CD4-positive, alpha-beta T cell treated with Interleukin-4 for 4 hours (primary cell): ENCODE measurements at regions not wholly inside any gene's neighbourhood (a gene's known extent, or its start where the extent isn't known, plus 50 kb on each side); places are given as distances from the start of the nearest gene placed in this dataset.

Experiments
- DNase-seq: peaks from one replicate; pipeline ENCODE4 v3.0.0-alpha.2; 2020

DNA sequence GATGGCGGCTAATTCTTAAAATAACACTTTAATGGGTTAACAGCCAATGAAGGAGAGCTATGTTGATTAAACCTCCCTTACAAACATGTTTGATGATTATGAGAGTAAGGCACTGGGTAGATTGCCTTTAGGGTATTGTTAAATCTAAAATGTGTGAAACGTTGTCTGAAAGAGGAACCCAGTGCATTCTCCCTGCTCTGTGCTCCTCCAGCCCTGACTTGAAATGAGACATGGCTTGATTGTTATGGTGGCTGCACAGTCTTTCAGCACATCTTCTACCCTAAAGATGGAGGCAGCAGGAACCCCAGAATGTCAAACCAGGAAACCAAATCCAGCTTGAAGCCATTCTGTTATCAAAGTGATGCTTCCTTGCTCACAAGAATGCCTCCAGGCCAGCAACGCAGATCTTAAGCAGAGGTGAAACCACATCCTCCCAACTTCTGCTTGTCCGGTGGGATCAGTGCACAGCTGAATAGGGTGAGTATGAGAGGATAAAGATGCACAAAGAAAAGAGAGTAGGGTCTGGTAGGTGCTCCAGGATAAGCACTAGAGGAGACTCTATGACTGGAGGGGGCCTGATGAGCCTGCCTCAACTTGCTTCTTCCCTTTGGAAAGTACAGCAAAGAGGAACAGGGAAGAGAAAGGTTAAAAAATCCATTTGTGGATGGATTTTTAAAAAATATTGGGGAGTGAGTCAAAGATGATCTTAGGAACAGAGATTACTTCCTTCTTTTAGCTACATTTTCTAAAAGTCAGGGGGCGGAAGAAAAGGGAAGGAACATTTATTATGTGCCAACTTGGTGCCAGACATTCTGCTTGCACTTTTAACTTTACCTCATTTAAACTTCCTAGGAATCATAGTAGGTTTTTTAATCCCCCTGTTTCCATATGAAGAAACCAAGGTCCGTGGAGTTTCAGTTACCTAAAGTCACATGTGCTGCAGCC, 523.0 kb downstream of the TXNL1 start:
- no peak for DNase-seq

DNA sequence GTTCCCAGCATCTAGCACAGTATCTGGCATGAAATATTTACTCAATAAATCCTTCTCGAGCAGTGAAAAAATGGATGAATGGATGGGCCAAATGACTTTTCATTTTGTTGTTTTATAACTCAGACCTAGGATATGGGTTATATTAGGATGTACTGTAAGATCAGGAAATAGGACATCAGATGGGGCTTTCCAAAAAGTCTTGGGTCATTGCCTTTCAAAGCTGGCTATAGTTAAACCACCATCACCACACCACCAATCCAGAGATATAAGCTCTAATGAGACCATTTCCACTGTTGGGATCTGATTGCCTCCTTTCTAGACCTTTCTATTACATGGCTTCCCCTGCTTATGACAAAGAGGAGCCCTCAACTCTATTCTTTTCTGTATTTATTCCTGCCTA, 525.0 kb upstream of the TCF4 start:
- DNase-seq = no peak

DNA sequence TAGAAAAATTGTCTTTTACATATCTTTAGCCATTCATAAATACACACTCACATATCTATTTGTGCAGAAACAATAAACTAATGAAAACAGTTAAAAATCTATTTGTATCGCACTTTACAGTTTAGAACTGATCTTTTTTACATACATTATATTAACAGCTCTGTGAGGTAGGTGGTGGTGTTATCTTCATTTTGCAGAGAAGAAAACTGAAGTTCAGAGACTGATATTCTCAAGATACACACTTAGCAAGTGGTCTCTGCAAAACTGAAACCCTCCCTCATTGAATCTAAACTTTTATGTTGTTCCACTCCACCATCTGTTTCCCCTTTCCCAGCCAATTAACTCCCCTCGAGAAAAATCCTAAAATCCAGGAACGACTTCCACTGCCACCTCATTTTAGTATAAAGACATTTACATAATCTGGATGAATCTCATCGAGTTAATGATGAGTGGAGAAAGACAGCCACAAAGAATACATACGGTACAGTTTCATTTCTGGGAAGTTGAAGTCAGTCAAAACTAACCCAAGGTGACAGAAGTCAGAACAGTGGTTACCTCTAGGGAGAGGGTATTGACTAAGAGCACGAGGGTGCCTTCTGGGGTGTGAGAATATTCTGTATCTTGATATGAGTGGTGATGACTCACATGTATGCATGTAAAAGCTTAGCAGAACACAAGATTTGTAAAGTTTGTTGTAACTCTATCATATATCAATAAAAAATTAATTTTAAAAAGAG, 524.2 kb upstream of the TCF4 start:
- DNase-seq = no peak

DNA sequence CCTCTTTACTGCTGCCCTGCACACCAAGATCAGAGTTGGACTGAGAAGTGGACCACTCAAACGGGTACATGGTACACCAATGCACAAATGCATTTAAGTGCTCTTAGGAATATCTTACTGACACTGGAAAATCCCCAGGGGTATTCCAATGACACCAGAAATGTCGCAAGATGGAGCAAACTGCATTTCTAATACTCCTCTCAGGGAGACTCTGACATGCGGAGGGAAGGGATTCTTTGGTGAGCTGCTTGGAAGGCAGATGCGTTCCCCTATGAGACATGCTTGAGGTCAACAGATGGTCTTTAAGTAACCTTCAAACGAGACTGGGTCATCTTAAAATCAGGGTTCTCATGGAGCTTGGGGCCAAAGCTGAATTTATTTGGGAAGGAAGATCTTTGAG, 521.8 kb upstream of the TCF4 start:
- DNase-seq = no peak

DNA sequence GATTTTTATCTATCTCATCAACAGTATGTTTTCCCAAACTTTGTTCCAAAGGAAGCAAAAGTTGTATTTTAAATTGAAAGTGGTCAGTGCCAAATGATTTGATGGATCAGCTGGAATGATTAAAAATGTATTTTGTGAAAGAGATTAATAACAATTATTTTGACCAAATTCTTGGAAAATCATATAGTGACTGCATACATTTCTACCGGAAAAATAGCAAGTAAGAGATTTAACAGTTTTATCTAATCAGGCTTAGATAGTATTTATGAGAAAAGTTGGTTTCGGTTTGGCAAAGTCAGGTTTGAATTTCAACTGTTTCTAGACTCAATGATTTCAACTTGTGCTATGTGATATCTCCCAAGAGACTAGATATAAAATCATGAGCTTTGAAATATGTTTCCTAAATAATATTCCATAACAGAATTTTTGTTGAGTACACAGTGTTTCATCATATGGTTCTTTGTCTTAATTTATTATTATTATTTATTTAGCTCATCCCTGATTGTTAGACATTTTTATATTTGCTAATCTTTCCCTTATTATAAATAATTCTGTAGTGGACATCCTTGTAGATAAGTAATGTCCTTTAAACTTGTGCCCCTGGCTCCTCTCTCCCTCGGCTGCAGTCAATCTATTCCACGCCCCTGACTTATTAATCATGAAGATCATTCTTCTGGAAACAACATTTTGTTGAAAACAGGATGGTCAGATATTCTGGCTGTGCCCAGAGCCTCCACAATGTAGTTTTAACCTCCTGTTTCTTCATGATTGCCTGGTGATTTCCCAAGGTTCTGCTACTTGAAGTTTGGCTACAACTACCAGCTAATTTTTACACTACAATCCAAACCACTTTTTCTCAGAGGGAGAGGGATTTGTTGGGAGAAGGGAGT, 520.7 kb upstream of the TCF4 start:
- DNase-seq = no peak

DNA sequence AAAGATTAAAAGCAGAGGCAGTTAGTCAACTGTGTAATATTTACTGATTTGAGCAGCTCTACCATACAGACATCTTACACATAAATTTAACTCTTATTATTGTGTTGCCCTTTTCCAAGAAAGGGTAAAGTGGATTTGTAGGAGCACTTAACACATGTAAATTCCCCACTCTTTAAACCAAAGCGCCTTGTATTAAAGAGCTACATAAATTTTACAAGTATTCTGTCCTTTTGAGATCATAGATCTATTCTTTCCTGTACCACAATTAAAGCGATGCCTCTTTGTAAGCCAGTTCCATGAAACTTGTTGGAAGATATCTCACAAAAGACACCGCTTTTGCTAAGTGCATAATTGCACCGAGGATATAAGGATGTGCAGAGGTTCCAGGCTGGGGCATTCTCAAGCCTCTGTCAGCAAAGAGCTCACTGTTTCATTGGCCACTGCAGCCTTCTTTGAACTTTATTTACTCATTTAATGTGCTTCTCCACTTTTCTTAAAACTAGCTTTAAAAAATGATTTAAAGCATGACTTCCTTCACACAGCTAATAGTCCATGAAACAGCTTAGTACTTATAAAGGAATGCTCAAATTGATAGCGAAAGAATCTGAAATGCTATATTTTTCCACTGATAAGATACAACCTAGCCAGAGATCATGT, 520.0 kb upstream of the TCF4 start:
- DNase-seq = no peak

DNA sequence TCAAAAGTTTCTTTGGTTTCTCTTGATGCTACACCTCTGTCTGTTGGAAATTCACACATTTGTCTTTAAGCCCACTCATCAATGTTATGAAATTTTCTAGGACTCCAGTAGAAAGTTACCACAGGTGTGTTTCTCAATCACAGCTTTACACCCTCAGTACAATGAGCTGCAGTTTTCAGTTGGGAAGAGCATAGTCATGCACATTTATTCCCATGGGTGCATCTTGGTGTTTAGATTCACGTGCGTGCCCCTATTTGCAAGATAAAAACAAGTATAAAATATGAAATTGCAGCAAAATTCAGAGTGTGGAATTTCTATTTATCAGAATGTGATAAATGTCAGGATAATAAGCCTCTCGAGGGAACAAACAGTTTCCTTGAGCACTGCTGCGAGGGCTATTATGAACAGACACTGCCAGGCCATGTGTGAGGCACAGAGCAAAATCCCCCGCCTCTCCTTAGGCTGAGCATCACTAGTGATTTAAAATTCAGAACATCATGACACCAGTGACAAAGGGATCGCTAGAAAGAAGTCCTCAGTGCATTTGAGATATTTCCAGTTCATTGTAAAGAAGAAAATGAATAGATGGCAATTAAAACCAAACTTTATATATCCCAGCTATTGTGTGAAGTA, 512.2 kb upstream of the TCF4 start:
- no peak for DNase-seq

DNA sequence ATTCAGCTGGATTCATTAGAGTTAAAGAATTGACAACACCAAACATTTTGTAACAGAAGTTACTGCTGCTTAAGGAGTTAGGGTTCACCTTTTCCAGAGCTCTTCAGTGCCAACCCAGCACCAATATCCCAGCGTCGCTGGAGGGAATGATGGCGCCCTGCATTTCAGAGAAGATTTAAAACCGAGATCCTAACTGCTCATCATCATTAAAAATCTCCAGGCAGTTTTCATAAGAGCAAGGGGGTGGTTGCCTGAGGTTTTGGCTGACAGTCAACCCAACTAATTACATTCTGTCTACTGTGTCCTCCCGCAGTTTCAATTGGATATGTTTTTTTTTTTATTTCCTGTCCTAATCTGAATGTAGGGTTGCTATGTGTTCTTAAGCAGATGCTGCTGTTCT, 509.6 kb upstream of the TCF4 start:
- DNase-seq = no peak

DNA sequence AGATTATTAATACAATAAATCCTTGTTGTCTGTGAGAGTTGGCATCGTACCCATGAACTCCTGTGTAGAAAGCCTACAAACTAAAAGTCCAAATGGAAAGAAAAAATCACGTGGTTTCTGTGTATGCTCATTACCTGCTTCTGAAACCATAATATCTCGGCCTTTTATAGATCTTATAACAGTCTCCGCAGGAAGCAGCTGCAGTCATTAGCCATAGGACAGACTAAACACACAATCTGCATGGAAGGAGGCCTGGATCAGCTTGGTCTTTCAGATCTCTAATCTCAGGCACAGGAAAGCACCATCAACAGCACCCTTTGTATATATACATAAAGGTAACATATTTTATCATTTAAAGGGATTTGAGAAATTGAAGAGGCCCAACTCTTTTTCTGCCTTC, 508.9 kb upstream of the TCF4 start:
- no peak for DNase-seq

DNA sequence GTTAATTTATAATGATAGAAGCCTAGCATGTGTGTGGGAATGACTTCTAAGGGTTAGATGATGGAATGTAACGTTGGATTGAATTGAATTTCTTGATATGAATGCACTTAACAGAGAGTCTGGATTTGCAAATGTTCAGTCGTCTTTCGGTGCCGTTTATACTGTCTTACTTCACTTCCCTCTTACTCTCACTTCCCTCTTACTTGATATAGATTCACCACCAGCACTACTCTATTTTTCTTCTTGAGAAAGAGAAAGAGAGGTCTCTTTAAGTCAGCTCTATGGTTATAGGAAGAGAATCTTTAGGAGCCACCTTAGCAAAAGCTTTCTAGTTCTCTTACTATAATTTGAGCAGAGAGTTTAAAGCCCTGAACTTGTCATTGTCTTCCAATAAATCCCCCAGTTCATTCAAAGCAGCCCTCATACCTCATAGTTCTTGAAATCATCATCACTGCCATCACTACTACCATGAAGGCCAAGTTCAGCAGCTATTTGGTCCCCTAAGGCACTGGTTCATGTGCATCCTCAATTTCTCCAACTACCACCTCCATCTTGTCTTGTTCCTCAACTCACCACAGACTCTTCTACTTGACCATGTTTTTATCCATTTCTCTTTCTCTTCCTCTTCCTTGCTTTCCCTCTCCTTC, 501.7 kb upstream of the TCF4 start:
- DNase-seq = no peak

DNA sequence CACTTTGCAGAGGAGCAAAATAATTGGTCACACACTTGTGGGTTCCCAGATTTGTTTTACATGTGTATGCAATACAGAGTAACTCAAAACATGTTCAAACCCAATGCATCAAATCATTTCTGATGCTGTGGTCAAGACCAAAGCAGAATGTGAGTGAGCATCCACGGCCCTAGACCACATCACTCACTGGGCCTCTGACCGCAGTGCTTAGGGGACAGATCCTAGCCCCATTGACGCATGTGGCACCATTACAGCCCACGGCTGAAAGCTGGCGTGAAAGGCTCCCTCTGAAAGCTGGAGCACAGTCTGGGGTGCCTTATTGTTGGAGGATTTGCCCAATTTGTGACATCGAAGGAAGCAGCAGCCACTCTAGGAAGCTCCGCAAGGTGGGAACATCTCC, 498.8 kb upstream of the TCF4 start:
- DNase-seq = no peak

DNA sequence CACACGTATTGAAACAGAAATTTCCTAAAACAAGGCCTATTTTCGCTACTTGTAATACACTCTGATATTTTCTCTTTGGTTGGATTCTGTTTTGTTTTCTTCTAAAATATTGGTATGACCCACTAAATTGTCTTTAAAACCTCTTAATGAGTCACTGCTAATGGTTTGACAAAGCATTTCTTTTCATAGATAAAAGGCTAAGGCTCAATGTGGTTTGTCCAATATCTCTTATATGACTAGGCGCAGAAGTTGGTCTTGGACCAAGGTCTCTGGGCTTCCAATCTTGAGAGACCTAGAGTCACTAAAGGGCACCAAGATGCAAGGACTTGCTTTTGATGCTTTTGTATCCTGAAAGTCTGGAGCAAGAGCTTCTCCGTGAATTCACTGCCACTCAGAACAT, 498.2 kb upstream of the TCF4 start:
- DNase-seq = no peak

DNA sequence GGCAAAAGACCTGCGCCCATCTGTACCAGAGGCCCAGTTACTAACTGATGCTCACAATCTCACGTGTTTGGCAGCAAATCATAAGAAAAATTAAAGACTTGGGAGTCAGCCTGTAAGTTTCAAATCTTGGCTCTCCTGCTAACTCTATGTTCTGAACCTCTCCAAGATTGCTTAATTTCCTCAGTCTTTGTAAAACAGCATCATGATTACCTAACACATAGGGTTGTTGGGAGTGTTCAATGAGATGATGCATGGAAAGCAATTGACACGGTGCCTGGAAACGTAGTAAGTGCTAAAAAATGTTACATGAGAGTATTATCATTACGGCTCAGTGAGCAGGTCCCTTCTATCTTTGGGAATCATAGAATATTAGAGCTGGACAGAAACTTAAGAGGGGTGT, 497.6 kb upstream of the TCF4 start:
- no peak for DNase-seq

DNA sequence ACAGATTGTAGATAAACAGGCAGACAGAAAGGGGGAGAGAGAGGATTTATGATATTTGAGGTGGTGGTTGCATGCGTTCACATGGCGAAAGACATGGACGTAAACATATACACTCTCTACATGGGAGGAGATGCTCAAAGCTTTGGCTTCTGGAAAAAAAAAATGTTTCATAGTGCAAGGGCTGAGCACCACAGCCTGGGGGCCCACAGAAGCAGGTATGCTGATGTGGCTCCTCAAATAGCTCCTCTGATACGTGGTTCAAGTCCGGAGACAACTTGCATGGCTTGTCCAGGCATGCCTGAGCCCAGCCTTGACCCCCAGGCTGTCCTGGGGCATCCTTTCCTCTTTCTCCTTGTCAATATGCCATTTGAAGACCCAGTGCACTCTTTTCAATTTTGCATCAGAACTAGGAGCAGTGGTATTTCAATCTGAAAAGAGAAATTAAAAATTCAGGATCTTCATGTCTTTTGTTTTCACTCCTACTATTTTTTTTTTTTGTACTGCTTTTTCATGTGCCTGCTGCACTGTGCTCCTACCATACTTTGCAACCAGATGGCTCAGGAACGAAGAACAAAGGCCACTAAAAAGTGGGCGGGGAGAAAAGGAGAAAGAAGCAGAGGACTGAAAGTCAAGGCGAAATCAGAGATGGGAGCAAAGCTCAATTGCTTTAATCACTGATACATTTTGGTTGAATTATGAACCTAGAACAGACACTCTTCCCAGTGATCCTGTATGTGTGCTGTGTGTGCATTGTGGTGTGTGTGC, 495.7 kb upstream of the TCF4 start:
- no peak for DNase-seq

DNA sequence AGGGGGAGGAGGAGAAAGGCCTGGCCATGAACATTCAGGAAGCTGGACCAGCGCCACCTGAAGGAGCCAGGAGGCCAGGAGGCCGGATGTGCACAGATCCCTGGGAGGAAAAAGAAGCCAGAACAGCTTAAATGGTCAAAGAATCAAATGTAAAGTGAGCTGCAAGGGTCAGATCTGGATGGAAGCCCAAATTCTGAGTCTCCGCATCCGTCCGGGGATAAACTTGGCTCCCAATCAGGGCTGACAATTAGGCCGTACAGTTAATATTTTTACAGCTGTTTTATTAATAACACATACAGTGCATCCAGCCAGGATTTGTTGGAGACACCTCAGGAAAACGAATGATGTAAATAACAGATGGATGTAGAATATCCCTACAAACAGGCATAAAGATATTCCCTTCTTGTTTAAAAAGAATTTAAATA, 495.1 kb upstream of the TCF4 start:
- no peak for DNase-seq

DNA sequence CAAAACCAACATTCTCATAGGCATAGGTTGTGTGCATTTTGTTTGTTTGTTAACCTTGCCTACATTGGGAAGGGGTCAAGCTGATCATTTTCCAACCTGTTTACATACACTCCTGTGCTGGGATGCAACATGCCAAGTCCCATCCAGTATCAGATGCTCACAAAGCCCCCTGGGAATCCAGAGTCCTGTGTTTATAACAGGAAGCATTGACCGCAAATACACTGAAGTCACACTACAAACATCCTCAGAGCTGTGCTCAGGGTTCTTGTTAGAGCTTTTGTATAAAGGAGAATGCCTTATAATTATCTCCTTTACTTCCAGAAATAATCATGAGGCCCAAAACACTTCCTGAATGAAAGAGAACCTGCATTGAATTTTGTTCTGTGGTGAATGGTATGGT, 488.7 kb upstream of the TCF4 start:
- no peak for DNase-seq

DNA sequence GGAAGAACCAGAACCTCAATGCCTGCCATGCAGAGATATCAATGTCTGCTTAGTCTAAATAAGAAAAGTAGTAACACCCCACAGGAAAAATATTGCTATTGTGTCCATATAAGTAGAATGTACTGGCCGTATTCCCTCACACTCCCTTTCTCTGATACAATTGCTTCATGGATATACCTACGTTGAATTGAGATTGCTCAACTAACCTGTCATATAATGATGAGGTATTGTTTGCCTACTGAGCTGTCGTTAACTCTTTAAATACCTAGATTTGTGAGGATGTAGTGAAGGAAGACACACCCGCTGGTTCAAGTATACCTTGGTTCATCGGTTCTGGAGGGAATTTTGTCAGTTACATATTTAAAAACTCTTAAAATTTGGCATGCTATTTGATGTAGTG, 480.7 kb upstream of the TCF4 start:
- DNase-seq = no peak

DNA sequence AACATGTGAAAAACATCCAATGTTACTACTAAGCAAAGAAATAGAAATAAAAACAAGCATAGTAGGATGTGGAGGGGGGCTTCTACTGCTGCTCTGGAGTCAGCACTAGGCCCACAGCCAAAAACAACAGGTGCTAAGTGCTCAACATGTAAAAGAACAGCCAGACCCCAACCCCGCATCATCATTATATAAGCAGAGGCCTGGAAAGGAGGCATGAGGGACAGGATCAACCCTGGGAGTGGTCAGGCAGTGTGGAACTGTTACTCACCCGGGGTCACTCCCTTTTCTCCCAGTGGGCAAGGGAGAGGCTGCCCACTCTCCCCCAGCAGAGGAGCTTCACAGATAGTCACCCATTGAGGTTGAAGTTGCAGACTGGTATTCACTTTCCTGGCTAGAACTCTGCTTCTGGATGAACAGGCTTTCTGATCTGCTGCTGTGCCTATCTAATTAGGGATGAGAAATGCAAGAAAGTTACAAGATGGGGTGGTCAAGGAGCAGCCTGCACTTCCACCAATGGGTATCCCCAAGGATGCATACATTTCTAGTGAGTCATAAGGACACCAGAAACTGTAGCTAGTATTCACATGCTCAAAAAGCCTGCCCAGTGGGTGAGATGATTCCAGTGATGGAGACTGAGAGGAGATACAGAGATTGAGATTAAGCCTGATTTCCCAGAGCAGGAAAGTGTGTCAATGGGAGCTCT, 480.1 kb upstream of the TCF4 start:
- DNase-seq = no peak

DNA sequence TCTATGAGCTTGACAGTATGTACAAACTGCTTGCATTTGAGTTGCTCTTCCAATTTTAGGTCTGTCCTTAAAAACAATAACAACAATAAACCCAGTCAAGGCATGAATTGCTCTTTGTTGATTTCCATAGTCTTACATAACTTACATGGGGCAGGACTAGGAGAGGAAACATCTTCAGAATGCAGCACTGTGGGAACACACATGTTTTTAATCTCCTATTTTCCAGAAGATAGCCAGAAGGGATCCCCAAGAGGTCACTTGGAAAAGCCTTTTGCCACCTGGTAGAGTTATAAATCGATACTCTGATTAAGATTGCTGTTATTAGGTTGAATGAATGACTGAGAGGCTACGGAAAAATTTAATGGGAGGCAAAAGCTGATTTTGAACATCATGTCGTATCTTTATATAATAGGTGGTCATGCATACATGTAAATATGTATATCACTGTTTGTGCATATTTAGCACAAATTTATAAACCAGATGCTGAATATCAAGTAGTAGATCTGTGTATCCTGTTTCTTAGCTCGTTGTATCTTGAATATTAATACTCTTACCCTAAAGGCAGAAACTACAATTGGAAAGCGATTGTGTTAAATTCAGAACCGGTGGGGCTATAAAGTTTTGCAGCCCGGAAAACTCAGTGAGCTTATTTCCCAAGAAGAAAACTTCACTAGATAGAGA, 479.4 kb upstream of the TCF4 start:
- no peak for DNase-seq
